Activated CD4-positive, alpha-beta T cell treated with anti-CD3 and anti-CD28 coated beads for 24 hours (primary cell): ENCODE measurements at regions not wholly inside any gene's neighbourhood (a gene's known extent, or its start where the extent isn't known, plus 50 kb on each side); places are given as distances from the start of the nearest gene placed in this dataset.

Experiments used
- DNase-seq, 2 donors: peaks; one replicate each; pipeline ENCODE4 v3.0.0-alpha.2; 2020; ENCODE audit warnings: low read depth in 2 of 2

DNA sequence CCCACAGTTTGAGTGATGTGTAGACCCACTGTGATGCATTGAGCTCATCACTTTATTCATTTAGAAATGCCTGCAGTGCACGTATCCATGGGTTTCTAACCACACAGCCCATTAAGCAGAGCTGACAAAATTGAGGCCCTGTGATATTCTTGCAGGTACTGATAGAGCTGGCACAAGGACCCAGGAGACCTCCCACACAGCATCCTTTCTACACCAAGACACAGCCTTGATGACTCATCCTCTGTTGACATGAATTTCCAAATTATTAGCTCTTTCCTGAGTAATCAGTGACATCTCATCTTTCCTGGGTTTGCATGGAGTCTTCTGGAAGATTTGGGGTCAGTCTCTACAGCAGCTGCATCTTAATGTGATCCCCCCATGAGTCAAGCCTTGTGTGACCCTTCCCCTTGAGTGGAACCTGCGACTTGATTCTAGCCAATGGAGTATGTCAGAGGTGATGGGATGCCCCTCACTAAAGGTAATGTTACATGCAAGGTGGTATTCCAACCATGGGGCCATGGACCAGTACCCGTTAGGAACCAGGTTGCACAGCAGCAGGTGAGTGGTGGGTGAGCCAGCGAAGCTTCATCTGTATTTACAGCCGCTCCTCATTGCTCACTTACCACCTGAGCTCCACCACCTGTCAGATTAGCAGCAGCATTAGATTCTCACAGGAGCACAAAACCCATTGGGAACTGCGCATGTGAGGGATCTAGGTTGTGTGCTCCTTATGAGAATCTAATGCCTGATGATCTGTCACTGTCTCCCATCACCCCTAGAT, 181.1 kb upstream of the ARL4C start:
- DNase-seq, result no peak

DNA sequence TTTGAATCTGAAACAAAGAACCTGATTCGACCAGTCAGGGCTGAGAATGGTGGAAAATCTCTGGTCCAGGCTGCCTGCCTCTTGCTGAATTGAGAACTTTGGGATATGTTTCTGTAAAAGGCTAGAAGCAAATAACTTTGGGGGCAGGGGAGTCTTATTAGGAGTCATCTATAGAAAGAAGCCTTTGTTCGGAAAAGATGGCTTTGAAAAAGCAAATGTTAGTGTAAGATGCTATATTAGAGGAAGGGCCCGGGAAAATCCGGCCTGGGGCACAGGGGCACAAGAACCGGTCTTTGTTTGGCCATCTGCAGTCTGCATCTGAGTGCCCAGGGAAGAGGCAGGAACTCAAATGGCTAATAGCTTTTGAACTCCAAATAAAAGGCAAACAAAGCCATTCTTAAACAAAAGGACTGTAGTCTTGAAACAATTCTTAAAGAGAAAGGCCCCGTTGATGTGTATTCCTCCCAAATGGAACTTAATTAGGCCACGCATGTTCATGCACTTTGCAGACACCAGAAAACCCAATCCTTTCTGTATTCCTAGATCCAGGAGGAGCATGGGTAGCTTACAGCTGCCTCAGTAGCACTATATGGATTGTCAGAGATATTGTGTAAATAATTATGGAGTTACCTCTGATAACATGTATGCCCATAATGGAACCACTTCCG, 180.0 kb upstream of the ARL4C start:
- no peak for DNase-seq

DNA sequence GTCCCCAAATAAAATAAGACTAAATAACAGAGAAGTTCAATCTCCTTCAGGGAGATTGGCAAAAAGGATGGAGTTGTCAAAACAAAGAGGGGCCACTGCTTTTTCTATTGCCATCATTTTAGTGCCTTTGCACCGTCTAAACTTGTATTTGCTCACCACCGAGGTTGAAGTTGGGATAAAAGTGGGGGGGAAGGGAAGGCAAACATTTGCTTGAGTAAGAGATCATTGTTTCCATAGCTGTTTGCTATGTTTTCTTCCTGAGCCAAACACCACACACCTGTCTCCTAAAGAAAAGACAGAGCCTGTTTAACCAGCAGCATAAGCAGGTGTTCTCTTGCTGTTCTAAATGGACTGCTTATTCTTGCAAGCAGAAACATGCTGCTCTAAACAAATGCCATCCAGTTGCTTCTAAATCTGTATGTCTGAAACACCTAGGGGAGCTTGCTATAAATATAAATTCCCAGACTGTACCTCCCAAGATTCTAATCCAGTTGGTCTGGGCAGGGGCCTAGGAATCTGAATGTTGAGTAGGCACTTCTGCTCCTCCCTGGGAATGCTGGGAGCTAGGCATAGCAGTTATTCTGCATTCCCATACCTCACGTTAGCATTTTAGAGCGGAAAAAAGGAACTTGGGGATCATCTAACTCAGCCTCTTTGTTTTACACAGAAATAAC, 179.4 kb upstream of the ARL4C start:
- no peak for DNase-seq

DNA sequence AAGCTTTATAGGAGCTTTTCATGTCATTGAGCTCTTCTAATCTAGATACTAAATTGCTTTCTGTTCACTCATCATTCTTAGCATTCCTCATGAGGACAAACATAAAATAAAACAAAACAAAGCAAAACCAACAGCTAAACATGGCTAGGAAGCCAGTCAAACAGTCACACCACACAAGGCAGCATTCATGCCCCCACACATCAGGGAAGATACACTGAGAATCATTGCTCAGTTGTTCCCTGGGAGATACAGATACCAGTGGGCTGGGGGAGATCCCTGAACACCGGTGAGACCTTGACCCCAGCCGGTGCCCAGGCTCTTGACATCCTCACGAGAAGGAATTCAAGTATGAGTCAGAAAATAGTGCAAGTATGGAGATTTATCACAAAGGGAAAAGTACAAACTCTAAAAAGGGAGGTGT, 177.9 kb upstream of the ARL4C start:
- no peak for DNase-seq

DNA sequence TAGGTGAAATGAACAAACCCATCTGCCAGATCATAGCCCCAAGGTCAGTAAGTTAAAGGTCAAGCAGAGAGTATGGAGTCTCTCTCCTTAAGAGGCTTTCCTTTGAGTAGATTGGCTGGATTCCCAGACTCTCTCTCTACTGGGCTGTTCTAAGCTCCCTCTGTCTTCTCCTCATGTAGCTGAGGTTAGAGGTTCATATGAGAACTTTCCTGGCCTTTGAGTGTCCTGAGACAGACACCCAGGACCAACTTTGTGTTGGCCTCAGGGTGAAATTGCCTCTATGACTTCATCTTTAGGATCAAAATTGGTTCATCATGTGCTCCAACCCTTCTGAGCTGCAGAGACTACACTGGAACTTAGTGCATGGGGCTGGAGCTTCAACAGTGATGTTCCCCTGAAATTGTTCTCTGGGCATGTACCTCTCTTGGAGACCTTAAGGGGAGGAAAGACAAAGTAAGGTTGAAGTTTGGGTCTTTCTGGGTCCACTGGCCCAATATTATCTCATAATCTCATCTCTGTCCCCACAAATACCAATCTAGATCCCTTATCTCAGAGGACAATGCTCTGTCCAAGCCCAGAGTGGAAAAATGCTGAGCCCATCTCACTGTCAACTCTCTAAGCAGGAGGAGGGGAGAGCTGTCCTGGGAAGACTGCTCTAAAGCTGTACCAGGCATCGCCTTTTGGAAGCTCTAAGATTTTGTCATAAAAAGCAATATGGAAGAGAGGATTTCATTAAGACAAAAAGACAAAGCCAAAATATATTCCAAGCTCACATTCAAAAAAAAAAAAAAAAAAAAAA, 177.3 kb upstream of the ARL4C start:
- no peak for DNase-seq

DNA sequence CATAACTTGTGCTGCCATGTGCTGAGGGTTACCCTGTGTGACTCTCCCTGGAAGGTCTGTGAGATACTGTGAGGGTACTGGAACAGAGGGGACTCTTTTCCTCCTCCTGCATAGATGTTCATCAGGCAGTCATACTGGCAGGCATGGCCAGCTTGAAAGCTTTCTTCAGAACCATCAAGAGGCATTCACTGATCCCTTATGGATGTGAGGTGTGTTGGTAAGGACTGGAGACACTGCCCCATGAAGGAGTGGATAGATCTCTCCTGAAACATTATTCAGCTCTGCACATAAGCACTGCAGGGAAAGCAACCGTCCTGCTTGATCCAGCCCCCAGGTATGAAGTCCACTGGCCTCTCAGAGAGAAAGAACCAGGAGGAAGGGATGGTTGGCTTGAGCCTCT, 176.6 kb upstream of the ARL4C start:
- no peak for DNase-seq

DNA sequence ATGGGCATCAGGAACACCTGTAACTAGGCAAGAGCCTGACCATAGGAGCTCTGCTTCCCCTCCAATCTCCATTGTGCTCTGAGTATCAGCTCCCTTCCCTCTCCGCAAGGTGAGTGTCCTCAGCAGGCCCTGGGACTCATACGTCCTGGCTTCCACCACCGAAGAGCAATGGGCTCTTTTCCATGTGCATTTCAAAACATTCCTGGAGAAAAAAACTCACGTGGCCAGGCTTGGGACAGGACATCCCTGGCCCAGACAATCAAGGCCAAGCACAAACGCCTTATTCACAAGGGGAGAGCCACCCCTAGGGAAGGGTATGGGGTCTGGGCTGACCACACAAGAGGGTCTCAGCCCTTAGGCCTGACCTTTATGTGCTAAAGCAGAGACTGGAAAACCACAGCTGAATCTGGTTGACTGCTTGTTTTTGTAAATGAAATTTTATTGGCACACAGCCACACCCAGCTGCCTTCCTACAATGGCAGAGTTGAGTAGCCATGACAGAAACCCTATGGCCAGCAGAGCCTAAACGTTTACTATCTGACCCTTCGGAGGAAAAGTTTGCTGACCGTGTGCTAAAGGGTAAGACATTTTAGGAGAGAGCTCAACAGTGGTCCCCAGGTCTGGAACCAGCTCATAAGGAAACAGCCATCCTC, 175.7 kb upstream of the ARL4C start:
- DNase-seq, result no peak

DNA sequence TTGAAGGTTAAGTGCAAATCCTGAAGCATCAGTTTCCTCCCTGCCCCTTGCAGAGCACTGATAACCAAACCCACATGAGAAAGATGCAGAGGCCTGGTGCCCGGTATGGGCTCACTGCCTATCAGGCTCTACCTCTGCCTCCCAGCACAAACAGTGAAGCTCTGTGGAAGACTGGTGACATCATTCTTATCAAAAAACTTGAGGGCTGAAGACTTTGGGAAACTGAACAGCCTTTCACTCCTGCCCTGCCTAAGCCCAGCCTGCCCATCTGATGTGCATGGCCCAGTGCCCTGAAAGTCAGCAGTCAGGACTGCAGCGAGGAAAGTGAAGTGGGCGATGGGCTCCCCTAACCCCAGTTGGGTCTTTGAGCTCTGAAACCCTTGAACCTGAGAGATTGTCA, 174.8 kb upstream of the ARL4C start:
- DNase-seq, result no peak

DNA sequence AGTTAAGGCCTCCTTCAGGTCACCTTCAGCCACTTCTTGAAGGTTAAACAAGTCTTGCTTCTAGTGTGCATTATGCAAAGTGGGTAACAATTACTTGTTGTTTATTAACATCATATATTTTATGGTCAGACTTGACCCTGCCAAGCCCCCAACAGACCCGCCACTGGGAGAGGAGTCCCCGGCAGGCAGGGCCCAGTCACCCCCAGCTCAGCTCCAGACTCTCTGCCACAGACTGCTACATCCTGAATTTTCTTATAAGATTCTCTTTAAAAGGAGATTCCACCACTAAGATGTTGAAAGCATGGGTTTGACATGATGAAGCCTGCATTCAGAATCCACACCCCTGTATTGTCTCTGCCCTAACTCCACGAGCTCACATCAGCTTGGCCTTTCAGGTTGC, 174.3 kb upstream of the ARL4C start:
- DNase-seq, result no peak

DNA sequence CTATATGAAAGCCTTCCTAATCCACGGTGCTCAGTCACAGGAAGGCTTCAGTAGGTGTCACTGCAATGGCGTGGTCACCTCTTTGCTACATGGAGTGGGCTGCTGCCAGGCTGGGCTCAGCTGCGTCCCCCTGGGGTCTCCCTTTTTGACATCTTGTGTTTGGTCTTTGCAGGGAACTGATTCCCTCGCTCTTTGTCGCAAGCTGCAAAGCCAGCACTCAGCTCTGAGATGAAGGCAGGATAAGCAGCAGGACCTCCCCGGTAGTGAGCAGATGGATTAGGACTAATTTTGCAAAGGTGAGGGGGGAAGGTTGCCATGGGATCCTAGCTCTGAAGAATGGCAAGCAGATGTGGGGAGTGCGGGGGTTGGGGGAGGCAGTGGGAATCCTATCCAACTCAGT, 173.9 kb upstream of the ARL4C start:
- DNase-seq, result no peak

DNA sequence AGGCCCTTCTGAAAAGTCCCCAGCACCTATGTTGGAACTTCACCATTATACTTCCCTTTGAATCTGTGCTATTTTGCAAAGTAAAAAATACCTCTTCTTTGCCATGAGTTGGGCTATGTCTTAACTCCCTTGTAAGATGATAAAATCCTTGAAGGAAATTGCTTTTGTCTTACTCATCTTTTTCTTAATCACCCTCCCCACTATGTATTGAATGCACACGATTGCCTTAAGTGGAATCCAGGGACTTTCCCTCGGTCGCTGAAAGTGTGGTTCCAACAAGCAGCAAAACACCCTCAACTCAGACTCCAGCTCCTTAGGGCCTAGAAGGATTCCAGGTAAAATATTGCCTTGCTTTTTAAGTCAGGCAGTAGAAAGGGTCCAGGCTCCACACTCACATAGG, 173.2 kb upstream of the ARL4C start:
- no peak for DNase-seq

DNA sequence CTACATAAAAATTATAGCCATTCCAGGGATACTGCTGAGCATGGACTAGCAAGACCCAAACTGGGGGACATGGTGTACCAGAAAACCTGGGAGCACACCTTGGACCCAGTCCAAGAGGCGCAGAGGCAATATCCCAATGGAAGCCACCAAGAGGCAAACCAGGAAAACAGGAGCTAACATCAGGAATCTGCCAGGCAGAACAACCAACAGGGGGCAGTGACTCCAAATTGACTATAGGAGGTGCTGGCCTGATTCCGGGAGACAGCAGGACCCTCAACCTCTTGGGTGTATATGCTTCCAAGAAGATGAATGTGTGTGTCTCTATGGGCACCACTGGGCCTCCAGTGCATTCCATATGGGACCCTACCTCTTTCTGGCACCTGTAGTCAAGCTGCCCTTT, 172.7 kb upstream of the ARL4C start:
- DNase-seq, result no peak

DNA sequence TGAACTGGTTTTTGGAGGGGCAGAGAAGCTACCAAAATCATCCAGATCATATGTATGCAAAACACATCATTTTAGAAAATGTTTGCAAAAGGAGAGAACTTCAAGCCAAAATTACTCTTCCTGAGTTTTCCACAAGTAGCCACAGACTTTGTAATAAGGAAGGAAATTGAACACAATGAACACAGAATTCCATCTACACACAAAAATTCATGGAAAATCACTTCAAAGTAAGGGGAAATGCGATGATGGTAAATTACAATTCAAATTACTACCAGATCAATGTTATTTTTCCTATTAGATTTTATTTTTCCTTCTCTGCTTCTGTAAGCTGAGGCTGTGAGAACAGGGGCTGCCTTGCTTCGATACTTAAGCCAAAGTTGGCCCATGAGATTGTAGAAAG, 172.1 kb upstream of the ARL4C start:
- DNase-seq, result no peak

DNA sequence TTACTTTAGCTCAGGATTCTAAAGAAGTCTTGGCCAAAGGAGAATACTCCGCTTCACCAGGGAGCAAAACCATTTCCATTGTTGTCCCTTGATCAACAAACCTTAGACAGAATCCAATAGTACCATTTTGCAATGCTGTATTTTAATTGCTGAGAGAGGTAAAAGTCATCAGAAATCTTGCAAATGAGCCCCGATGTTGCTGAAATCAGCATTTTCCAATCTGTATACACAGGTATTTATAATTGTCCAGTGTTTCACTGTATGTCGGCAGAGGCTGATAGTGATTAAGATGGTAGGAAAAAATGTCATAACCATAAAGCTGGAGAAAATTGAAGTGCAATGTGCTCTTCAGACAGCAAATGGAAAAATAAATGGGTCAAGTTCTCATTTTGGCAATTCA, 170.0 kb upstream of the ARL4C start:
- DNase-seq, result no peak

DNA sequence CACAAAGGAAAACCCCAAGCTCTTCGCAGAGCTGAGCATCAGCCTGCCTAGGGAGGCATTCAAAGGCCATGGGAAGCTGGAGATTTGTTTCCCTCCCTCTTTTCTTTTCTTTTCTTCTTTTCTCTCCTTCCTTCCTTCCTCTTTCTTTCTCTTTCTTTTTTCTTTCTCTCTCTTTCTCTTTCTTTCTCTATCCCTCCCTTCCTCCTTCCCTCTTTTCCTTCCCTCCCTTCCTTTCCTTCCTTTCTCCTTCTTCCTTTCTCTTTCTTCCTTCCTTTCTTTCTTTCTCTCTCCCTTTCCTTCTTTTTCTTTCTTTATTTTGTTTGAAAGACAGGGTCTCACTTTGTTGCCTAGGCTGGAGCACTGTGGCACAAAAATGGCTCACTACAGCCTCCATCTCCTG, 168.4 kb upstream of the ARL4C start:
- DNase-seq, result no peak

DNA sequence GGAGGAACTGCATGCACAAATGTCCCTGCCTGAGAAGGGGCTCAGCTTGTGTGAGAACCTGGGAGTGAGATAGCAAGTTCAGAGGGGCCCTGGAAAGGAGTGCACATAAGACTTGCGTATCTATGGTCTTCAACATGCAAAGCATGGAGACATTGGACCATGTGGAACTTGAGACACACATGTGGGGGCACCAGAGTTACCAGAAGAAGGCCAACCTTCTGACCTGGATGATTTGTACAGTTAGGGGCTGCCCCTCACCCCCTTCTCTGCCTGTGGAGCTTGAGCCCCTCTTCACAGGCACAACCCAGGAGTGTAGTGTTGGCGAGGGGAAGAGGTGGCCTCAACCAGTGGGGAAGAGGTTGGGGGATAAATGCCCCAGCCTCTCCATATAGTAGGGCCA, 165.0 kb upstream of the ARL4C start:
- DNase-seq, result no peak

DNA sequence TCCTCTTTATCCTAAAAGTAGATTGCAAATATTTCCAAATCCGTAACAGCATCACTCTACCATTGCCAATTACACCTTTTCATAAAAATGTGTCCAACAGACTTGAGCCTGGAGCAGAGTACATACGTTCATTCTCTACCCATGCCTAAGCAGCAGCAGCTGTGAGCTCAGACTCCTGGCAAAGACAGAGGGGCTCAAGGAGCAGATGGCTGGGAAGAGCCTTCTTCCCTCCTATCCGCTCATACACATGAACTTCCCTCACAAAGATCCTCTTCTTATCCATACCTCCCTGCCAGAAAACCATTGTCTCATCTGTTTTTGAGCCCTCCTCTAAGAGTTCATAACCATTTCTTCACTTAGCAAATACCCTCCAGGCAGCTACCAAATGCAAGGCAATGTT, 164.3 kb upstream of the ARL4C start:
- no peak for DNase-seq

DNA sequence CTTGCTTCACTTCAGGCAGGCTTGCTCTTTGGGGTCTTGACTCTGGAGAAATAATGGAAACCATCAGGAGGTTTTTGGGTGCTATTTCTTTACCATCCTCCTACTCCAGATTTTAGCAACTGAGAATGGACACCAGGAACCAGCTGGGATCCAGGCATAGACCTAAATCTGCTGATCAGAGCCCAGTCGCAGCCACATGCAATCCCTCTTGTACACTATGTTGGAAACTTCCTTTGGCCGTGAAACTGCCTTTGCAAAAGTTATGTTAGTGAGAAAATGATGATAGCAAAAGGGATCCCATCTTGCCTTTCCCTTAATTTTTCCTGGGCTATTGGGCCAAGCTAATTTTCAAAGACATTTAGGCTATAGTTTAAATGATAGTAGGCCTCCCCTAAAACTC, 158.8 kb upstream of the ARL4C start:
- DNase-seq, result no peak

DNA sequence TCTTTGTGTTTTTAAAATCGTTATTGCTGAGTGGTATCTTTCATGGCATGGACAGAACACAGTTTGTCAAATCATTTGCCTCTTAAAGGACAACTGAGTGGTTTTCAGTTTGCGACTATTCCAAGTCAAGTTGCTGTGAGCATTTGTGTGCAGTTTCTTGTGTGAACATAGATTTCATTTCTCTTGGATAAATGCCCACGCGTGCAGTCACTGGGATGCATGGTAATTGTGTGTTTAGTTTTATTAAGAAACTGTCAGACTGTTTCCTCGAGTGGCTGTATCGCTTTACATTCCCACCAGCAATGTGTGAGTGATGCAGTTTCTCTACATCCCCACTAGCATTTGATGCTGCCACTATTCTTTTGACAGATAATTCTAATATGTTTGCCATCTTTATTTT, 154.0 kb upstream of the ARL4C start:
- no peak for DNase-seq

DNA sequence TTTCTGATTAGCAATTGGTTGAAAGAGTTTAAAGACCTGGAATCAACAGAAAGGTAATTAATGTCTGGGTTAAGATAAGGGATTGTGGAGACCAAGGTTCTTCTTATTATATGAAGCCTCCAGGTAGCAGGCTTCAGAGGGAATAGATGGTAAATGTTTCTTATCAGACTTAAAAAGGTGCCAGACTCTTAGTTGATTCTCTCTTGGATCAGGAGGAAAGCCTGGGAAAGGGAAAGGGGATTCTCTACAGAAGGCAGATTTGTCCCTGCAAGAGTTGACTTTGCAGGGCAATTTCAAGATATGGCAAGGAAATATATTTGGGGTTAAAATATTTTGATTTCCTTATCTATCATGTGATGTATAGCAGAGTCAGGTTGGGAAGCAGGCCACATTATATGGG, 153.1 kb upstream of the ARL4C start:
- DNase-seq, result no peak

DNA sequence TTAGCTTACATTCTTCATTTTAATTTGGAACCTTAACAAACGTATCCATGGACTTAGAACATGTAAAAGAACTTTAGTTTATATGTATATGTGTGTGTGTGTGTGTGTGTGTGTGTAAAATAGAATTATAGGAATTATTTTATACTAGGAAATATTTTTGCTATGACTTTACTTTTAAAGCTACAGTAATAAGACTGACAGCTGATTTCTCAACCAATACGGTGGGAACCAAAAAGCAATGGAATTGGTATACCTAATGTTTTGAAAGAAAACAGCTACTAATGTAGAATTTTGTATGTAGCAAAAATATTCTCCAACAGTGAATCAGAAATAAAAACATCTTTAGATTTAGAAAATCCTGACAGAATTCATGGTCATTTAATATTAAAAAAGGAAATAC, 146.5 kb upstream of the ARL4C start:
- DNase-seq, result no peak

DNA sequence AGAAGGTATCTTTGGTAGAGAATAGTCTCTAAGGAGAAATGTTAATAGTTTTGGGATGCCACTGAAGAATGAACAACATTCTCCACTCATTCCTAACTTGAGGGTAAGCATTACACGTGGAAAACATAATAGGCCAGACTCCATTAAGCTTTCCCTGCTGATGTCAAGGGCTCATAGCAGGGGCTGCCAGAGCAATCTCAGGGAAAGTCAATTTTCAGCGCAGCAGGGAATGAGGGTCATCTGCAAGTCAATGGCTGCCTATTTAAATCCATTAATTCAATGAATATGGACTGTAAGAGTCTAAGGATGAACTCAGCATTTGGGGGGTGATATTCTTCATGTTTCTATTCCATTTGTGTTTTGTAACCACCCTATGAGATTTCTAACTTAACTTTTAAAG, 144.2 kb upstream of the ARL4C start:
- DNase-seq, result no peak
